Mesodermal cell (in vitro differentiated cells): ENCODE measurements at regions not wholly inside any gene's neighbourhood (a gene's known extent, or its start where the extent isn't known, plus 50 kb on each side); places are given as distances from the start of the nearest gene placed in this dataset.
"Not testable (repeated sequence)": the region's sequence is repeated elsewhere in the genome, so short reads cannot be mapped to it uniquely, and the experiment has no call there.

ENCODE experiments used
- H3K27ac ChIP-seq: 2 replicates; pipeline ENCODE4 v1.7.0; 2013; ENCODE audit warnings: mild to moderate bottlenecking, low read depth, low read length, moderate library complexity; ENCODE audit not compliant: severe bottlenecking
- H3K36me3 ChIP-seq: 2 replicates; pipeline ENCODE4 v1.7.1; 2013; ENCODE audit warnings: mild to moderate bottlenecking, low read length, moderate library complexity; ENCODE audit not compliant: control insufficient read depth, insufficient read depth
- H3K4me1 ChIP-seq: one replicate; pipeline ENCODE4 v1.7.1; 2013; ENCODE audit warnings: mild to moderate bottlenecking, low read length; ENCODE audit not compliant: insufficient read depth, control insufficient read depth, poor library complexity, severe bottlenecking
- H3K4me3 ChIP-seq: 2 replicates; pipeline ENCODE4 v1.7.0; 2013; ENCODE audit warnings: low read length, control low read depth, mild to moderate bottlenecking; ENCODE audit not compliant: insufficient read depth, poor library complexity, severe bottlenecking; ENCODE audit errors: extremely low read depth
- H3K9me3 ChIP-seq: 2 replicates; pipeline ENCODE4 v1.7.1; 2013; ENCODE audit warnings: mild to moderate bottlenecking, low read length, moderate library complexity; ENCODE audit not compliant: control insufficient read depth
- WGBS, 2 experiments: methylation state at CpG; one replicate each; pipeline ENCODE4 v1.1.5; 2013; ENCODE audit warnings: missing lambda C conversion rate in 2 of 2; ENCODE audit not compliant: insufficient coverage in 2 of 2; 5-methylcytosine and 5-hydroxymethylcytosine counted together

DNA sequence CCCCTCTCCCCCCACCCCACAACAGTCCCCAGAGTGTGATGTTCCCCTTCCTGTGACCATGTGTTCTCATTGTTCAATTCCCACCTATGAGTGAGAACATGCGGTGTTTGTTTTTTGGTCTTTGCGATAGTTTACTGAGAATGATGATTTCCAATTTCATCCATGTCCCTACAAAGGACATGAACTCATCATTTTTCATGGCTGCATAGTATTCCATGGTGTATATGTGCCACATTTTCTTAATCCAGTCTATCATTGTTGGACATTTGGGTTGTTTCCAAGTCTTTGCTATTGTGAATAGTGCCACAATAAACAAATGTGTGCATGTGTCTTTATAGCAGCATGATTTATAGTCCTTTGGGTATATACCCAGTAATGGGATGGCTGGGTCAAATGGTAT lies 411.0 kb upstream of the CHD1 start:
- H3K4me3 ChIP-seq, H3K36me3 ChIP-seq, H3K4me1 ChIP-seq, H3K9me3 ChIP-seq, H3K27ac ChIP-seq: not testable (repeated sequence)
- WGBS, 2 experiments = no CpG with 5 or more reads among the region's 2 CpGs

GRCh38 chr5:99334936-99335335 lies 406.1 kb upstream of the CHD1 start:
- WGBS, 2 experiments = 90 to 100% methylated on average over 2 of the region's 2 CpGs

DNA sequence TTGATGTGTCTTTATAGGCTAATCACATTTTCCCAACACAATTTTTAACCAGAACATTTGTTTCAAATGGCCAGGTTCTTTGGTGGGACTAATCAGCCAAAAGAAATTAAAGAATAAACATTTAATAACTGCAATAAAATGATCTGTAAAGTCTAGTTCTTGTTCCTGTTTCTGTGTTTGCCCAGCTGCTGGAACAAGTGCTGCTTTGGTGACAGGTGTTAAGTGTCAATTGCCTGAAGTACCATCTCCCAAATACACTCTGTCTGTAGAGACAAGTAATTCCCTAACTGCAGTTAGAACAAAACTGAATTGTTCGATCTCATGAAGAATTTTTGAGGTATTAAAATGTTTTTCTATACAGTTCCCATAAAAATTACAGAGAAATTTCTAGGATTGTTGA lies 402.3 kb upstream of the CHD1 start:
- WGBS, 2 experiments = no CpG with 5 or more reads among the region's 1 CpG

More at GRCh38 chr5:99334936-99335335, 406.1 kb upstream of the CHD1 start:
- no peaks in the 10 kb centered on the region for H3K36me3 ChIP-seq
- H3K4me3 ChIP-seq = no peak overlapping the region
- H3K9me3 ChIP-seq = no peaks in the 10 kb centered on the region
- H3K27ac ChIP-seq = no peak overlapping the region
- H3K4me1 ChIP-seq = no peaks in the 10 kb centered on the region

DNA sequence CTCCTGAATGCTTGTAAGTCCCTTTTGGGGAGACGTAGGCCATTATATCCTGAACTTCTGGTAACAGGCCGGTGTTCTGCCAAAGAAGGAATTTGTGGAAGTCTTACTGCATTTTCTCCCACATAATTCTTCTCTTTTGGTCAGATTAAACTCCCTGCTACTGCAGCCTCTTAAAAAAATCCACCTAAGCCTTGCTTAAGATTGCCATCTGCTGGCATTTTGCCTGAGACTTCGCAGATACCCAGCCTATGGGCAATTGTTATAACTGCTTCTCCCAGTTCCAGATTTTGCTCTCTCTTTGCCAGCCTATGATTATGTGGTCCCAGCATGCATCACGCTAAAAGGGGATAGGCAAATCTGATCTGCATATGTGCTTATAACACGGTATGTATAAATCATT lies 391.6 kb upstream of the CHD1 start:
- no peak overlapping the region for H3K4me3 ChIP-seq
- WGBS, 2 experiments = 60 to 79% methylated on average over 1 to 3 of the region's 5 CpGs
- no peaks in the 10 kb centered on the region for H3K36me3 ChIP-seq
- H3K4me1 ChIP-seq = no peaks in the 10 kb centered on the region
- H3K27ac ChIP-seq = no peak overlapping the region
- no peaks in the 10 kb centered on the region for H3K9me3 ChIP-seq

More for the DNA sequence above, 402.3 kb upstream of the CHD1 start:
- Histone ChIP-seq H3K9me3 (no peaks in the 10 kb centered on the region), H3K27ac (no peak overlapping the region), H3K36me3 (no peaks in the 10 kb centered on the region), H3K4me3 (no peak overlapping the region), H3K4me1 (no peaks in the 10 kb centered on the region)

GRCh38 chr5:99317136-99317535 lies 388.3 kb upstream of the CHD1 start:
- H3K9me3 ChIP-seq = no peaks in the 10 kb centered on the region
- 89% methylated on average over 3 of the region's 4 CpGs; no CpG with 5 or more reads in 1 of the 2 experiments for WGBS, 2 experiments

GRCh38 chr5:99316484-99316883 lies 387.7 kb upstream of the CHD1 start:
- Histone ChIP-seq H3K4me3 (no peak overlapping the region), H3K4me1 (no peaks in the 10 kb centered on the region), H3K27ac (no peak overlapping the region), H3K36me3 (no peaks in the 10 kb centered on the region), H3K9me3 (no peaks in the 10 kb centered on the region)
- WGBS, 2 experiments = 100% methylated on average over 1 of the region's 1 CpG

More at GRCh38 chr5:99317136-99317535, 388.3 kb upstream of the CHD1 start:
- no peak overlapping the region for H3K27ac ChIP-seq
- H3K4me1 ChIP-seq = no peaks in the 10 kb centered on the region
- no peaks in the 10 kb centered on the region for H3K36me3 ChIP-seq
- no peak overlapping the region for H3K4me3 ChIP-seq

GRCh38 chr5:99315413-99316183 lies 386.8 kb upstream of the CHD1 start:
- H3K9me3 ChIP-seq = no peaks in the 10 kb centered on the region
- H3K36me3 ChIP-seq = no peaks in the 10 kb centered on the region
- H3K4me3 ChIP-seq = no peak overlapping the region
- no peaks in the 10 kb centered on the region for H3K4me1 ChIP-seq
- no CpG with 5 or more reads among the region's 2 CpGs for WGBS, 2 experiments
- H3K27ac ChIP-seq = no peak overlapping the region

- Histone ChIP-seq H3K4me1 (no peaks in the 10 kb centered on the region), H3K27ac (no peak overlapping the region), H3K4me3 (no peak overlapping the region), H3K36me3 (no peaks in the 10 kb centered on the region), H3K9me3 (no peaks in the 10 kb centered on the region)
- whole genome bisulfite sequencing, 2 experiments = 100% methylated on average over 2 of the region's 2 CpGs
Observed at GRCh38 chr5:99314721-99315120, 385.9 kb upstream of the CHD1 start.

DNA sequence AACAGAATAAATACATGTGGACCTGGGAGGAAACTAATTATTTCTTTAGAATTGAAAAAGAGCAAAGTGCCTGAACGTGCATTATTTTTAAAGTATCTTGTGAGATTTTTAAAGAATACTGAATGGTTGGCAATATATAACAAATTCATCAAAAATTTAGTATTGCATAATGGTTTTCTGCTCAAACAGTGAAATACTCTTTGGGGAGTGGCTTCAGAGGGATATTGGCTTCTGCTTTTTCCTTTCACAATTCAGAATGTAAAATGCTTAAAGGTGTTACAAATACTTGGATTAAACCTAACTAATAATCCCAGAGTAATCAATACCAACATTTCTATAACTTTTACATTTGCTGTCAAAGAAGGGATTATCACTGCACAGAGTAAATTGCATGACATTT lies 379.3 kb upstream of the CHD1 start:
- no peaks in the 10 kb centered on the region for H3K36me3 ChIP-seq
- no peak overlapping the region for H3K4me3 ChIP-seq
- no CpG with 5 or more reads among the region's 1 CpG for WGBS, 2 experiments
- no peaks in the 10 kb centered on the region for H3K4me1 ChIP-seq
- H3K27ac ChIP-seq = no peak overlapping the region
- H3K9me3 ChIP-seq = no peaks in the 10 kb centered on the region

DNA sequence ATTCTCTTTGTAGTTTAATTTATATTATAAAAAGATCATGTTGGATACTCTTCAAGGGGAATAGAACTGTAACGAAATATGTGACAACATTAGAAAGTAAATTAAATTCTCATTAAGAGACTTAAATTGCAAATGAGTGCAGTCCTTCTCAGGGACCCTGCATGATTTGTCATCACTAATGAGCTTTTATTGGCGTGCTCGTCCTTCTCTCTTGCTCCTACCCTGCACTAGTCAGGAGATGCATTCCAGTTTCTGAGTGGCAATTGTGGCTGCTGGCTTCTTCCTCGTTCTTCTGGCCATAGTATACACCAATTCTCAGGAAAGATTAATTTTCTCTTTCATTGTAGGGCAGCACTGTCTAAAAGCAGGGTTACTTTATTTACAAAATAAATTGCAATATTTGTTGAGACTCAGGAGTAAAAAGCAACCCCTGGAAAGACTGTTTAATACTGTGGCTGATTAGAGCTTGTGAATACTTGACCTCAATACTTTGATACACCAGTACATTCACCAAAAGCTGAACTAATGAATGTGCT lies 376.3 kb upstream of the CHD1 start:
- WGBS, 2 experiments = 75 to 100% methylated on average over 2 of the region's 4 CpGs

DNA sequence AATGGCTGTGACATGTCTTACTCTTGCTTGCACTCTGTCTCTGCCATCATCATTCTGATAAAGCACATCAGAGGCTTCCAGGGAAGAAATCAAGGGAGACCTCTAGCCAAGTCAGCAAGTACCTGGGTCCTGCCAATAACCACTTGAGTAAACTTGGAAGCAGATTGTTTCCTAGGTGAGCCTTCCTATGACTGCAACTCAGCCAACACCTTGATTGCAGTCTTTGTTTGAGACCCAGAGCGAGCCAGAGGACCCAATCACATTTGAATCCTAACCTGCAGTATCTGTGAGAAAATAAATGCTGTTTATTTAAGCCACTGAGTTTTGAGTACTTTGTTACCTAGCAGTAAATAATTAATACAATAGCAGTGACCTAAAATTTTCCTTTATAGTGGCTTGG lies 356.8 kb upstream of the CHD1 start:
- no peaks in the 10 kb centered on the region for H3K36me3 ChIP-seq
- WGBS, 2 experiments = no CpG with 5 or more reads among the region's 1 CpG
- H3K9me3 ChIP-seq = no peaks in the 10 kb centered on the region
- H3K27ac ChIP-seq = no peak overlapping the region
- no peak overlapping the region for H3K4me3 ChIP-seq
- no peaks in the 10 kb centered on the region for H3K4me1 ChIP-seq

More for the DNA sequence above, 376.3 kb upstream of the CHD1 start:
- no peak overlapping the region for H3K4me3 ChIP-seq
- no peaks in the 10 kb centered on the region for H3K36me3 ChIP-seq
- H3K9me3 ChIP-seq = no peaks in the 10 kb centered on the region
- H3K27ac ChIP-seq = no peak overlapping the region
- no peaks in the 10 kb centered on the region for H3K4me1 ChIP-seq
